K562 (cell line): ENCODE measurements at regions not wholly inside any gene's neighbourhood (a gene's known extent, or its start where the extent isn't known, plus 50 kb on each side); places are given as distances from the start of the nearest gene placed in this dataset.

Experiments used
- CREM ChIP-seq: IDR thresholded peaks from 2 replicates; pipeline ENCODE4 v1.6.1; 2014; ENCODE audit warnings: antibody characterized with exemption, low read depth
- DIDO1 ChIP-seq: fragments of 450-650 bp; IDR thresholded peaks from 2 replicates; pipeline ENCODE4 v1.6.1; 2016; ENCODE audit warnings: low read depth, missing biosample characterization, missing genetic modification characterization
- HDAC8 ChIP-seq: fragments of 450-650 bp; IDR thresholded peaks from 2 replicates; pipeline ENCODE4 v1.6.1; 2016; ENCODE audit warnings: mild to moderate bottlenecking, missing genetic modification characterization, moderate library complexity, missing compliant biosample characterization
- ILK ChIP-seq: fragments of 450-650 bp; IDR thresholded peaks from 2 replicates; pipeline ENCODE4 v1.6.1; 2016; ENCODE audit warnings: missing genetic modification characterization, low read depth, mild to moderate bottlenecking, missing compliant biosample characterization, moderate library complexity, borderline replicate concordance
- MEF2A ChIP-seq: IDR thresholded peaks from 2 replicates; pipeline ENCODE4 v1.6.1; 2011; ENCODE audit warnings: low read depth, mild to moderate bottlenecking, low read length, moderate library complexity; ENCODE audit not compliant: control insufficient read depth
- MTA2 ChIP-seq: fragments of 450-650 bp; IDR thresholded peaks from 2 replicates; pipeline ENCODE4 v1.6.1; 2016; ENCODE audit warnings: low read depth
- POLR2A ChIP-seq: fragments of 450-650 bp; conservative IDR thresholded peaks from 2 replicates; pipeline ENCODE4 v1.6.1; 2016
- RBFOX2 ChIP-seq: fragments of 200-400 bp; formaldehyde crosslinking; IDR thresholded peaks from 2 replicates; pipeline ENCODE4 v1.6.1; 2017; ENCODE audit warnings: low read depth, mild to moderate bottlenecking, low read length, moderate library complexity
- SMARCA5 ChIP-seq: fragments of 450-650 bp; IDR thresholded peaks from 2 replicates; pipeline ENCODE4 v1.6.1; 2016
- SMARCB1 ChIP-seq: IDR thresholded peaks from 2 replicates; pipeline ENCODE4 v1.6.1; 2011; ENCODE audit warnings: improper control_type of control experiment, low read depth; ENCODE audit not compliant: insufficient read length
- SRSF7 ChIP-seq: fragments of 200-400 bp; formaldehyde crosslinking; optimal IDR thresholded peaks from 2 replicates; pipeline ENCODE3; 2017; ENCODE audit warnings: mild to moderate bottlenecking, low read depth, low read length
- TAF1 ChIP-seq: IDR thresholded peaks from 2 replicates; pipeline ENCODE4 v1.6.1; 2011; ENCODE audit warnings: mild to moderate bottlenecking, low read length, moderate library complexity; ENCODE audit not compliant: insufficient read depth, control insufficient read depth, severe bottlenecking; ENCODE audit errors: extremely low read depth
- TRIM28 ChIP-seq: fragments of 450-650 bp; IDR thresholded peaks from 2 replicates; pipeline ENCODE4 v1.6.1; 2017
- ZBED1 ChIP-seq: IDR thresholded peaks from 2 replicates; pipeline ENCODE4 v1.6.1; 2014
- ZNF184 ChIP-seq: sonication (generic); formaldehyde crosslinking; IDR thresholded peaks from 2 replicates; pipeline ENCODE4 v1.5.0; 2020; ENCODE audit warnings: missing genetic modification reagents
- ZNF263 ChIP-seq: sonication (generic); formaldehyde crosslinking; IDR thresholded peaks from 2 replicates; pipeline ENCODE4 v1.8.0; 2022; ENCODE audit warnings: mild to moderate bottlenecking, missing genetic modification reagents, borderline replicate concordance
- ZNF311 ChIP-seq: fragments of 250-450 bp; sonication (Bioruptor Pico); IDR thresholded peaks from 2 replicates; pipeline ENCODE4 v1.4.0; 2020; ENCODE audit warnings: mild to moderate bottlenecking, moderate library complexity
- ZNF354B ChIP-seq: fragments of 250-450 bp; sonication (Bioruptor Pico); IDR thresholded peaks from 2 replicates; pipeline ENCODE4 v1.4.0; 2020
- ZNF408 ChIP-seq: fragments of 250-450 bp; sonication (Bioruptor Pico); IDR thresholded peaks from 2 replicates; pipeline ENCODE4 v1.4.0; 2020; ENCODE audit warnings: low read depth, mild to moderate bottlenecking, moderate library complexity
- TF ChIP-seq, protein P1 (sequence below): fragments of 450-650 bp; IDR thresholded peaks from 2 replicates; pipeline ENCODE4 v1.6.1; 2018; ENCODE audit warnings: mild to moderate bottlenecking, low read depth; ENCODE audit not compliant: partially characterized antibody
- TF ChIP-seq, protein P2 (sequence below), 2 experiments: fragments of 450-650 bp in 1 of 2; IDR thresholded peaks; 2 replicates each; pipeline ENCODE4 v1.6.1; 2011 to 2017; ENCODE audit warnings: low read depth in 2 of 2, antibody characterized with exemption in 1 of 2, borderline replicate concordance in 1 of 2, low read length in 1 of 2, mild to moderate bottlenecking in 1 of 2, mixed read lengths in 1 of 2; ENCODE audit not compliant: control insufficient read depth in 1 of 2
- TF ChIP-seq, protein P3 (sequence below): fragments of 200-800 bp; sonication (Bioruptor generic); IDR thresholded peaks from 2 replicates; pipeline ENCODE4 v1.6.1; 2017; ENCODE audit warnings: missing genetic modification characterization, missing compliant biosample characterization
- TF ChIP-seq, protein P4 (sequence below): fragments of 450-650 bp; formaldehyde crosslinking; IDR thresholded peaks from 2 replicates; pipeline ENCODE4 v1.4.0; 2020; ENCODE audit warnings: mild to moderate bottlenecking, mixed read lengths
- TF ChIP-seq, protein P5 (sequence below): fragments of 250-450 bp; sonication (Bioruptor Pico); IDR thresholded peaks from 2 replicates; pipeline ENCODE4 v1.8.0; 2021; ENCODE audit warnings: moderate library complexity, mild to moderate bottlenecking, inconsistent platforms

DNA sequence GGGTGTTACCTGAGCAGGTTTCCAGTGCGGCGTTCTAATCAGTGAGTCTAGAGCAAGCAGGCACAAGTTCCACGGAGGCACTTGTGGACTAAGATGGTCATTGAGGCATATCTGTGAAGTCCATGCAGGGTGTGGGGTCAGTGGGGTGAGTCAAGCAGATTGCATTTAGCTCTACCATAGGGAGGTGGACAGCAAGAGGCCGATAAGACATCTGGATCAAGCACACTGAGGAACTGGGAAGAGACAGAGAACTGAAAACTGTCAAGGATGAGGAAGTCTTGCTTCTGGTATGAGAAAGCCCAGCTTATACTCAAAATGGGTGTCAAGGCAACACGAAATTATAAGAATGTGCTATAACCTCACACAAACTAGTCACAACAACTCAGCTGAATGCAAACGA lies 61.2 kb upstream of the SLC39A10 start (continued):
- TF ChIP-seq DIDO1 (tag) (no peak), HDAC8 (tag) (no peak), TAF1 (no peak), ZNF184 (CRISPR knock-in tag) (no peak), RBFOX2 (no peak), ZNF311 (CRISPR knock-in tag) (no peak), ILK (no peak), TRIM28 (no peak), SMARCA5 (no peak), ZNF354B (CRISPR knock-in tag) (no peak), ZNF408 (no peak), MTA2 (peak; percentile 92), POLR2A (no peak), CREM (peak; percentile 77), SMARCB1 (no peak), ZBED1 (0 out of 2 replicates have a peak, but pooled peaks have one; percentile 73), MEF2A (no peak), SRSF7 (no peak), ZNF263 (no peak)
- TF ChIP-seq, protein P1, sequence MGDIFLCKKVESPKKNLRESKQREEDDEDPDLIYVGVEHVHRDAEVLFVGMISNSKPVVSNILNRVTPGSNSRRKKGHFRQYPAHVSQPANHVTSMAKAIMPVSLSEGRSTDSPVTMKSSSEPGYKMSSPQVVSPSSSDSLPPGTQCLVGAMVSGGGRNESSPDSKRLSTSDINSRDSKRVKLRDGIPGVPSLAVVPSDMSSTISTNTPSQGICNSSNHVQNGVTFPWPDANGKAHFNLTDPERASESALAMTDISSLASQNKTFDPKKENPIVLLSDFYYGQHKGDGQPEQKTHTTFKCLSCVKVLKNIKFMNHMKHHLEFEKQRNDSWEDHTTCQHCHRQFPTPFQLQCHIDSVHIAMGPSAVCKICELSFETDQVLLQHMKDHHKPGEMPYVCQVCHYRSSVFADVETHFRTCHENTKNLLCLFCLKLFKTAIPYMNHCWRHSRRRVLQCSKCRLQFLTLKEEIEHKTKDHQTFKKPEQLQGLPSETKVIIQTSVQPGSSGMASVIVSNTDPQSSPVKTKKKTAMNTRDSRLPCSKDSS: no peak
- TF ChIP-seq, protein P2, sequence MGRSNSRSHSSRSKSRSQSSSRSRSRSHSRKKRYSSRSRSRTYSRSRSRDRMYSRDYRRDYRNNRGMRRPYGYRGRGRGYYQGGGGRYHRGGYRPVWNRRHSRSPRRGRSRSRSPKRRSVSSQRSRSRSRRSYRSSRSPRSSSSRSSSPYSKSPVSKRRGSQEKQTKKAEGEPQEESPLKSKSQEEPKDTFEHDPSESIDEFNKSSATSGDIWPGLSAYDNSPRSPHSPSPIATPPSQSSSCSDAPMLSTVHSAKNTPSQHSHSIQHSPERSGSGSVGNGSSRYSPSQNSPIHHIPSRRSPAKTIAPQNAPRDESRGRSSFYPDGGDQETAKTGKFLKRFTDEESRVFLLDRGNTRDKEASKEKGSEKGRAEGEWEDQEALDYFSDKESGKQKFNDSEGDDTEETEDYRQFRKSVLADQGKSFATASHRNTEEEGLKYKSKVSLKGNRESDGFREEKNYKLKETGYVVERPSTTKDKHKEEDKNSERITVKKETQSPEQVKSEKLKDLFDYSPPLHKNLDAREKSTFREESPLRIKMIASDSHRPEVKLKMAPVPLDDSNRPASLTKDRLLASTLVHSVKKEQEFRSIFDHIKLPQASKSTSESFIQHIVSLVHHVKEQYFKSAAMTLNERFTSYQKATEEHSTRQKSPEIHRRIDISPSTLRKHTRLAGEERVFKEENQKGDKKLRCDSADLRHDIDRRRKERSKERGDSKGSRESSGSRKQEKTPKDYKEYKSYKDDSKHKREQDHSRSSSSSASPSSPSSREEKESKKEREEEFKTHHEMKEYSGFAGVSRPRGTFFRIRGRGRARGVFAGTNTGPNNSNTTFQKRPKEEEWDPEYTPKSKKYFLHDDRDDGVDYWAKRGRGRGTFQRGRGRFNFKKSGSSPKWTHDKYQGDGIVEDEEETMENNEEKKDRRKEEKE (IDR thresholded peaks at IDR 0.05; ENCODE audit: borderline replicate concordance in 1 of 2, control insufficient read depth in 1 of 2, low read depth in 2 of 2, low read length in 1 of 2): no peak
- TF ChIP-seq, protein P3, sequence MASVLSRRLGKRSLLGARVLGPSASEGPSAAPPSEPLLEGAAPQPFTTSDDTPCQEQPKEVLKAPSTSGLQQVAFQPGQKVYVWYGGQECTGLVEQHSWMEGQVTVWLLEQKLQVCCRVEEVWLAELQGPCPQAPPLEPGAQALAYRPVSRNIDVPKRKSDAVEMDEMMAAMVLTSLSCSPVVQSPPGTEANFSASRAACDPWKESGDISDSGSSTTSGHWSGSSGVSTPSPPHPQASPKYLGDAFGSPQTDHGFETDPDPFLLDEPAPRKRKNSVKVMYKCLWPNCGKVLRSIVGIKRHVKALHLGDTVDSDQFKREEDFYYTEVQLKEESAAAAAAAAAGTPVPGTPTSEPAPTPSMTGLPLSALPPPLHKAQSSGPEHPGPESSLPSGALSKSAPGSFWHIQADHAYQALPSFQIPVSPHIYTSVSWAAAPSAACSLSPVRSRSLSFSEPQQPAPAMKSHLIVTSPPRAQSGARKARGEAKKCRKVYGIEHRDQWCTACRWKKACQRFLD (CRISPR knock-in tag): no peak
- TF ChIP-seq, protein P4, sequence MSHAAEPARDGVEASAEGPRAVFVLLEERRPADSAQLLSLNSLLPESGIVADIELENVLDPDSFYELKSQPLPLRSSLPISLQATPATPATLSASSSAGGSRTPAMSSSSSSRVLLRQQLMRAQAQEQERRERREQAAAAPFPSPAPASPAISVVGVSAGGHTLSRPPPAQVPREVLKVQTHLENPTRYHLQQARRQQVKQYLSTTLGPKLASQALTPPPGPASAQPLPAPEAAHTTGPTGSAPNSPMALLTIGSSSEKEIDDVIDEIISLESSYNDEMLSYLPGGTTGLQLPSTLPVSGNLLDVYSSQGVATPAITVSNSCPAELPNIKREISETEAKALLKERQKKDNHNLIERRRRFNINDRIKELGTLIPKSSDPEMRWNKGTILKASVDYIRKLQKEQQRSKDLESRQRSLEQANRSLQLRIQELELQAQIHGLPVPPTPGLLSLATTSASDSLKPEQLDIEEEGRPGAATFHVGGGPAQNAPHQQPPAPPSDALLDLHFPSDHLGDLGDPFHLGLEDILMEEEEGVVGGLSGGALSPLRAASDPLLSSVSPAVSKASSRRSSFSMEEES: no peak
- TF ChIP-seq, protein P5, sequence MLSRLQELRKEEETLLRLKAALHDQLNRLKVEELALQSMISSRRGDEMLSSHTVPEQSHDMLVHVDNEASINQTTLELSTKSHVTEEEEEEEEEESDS (CRISPR knock-in tag): no peak
